Keratinocyte (primary cell): ENCODE measurements at regions not wholly inside any gene's neighbourhood (a gene's known extent, or its start where the extent isn't known, plus 50 kb on each side); places are given as distances from the start of the nearest gene placed in this dataset.

Experiments used
- DNase-seq: peaks from one replicate; pipeline ENCODE4 v3.0.0-alpha.2; 2011; ENCODE audit warnings: low read depth, missing footprints, low spot score
- FAIRE-seq: peaks from 2 replicates; lab custom pipeline; 2011; peaks lifted over from hg19 to GRCh38; lab: Jason Lieb, UNC
- H2AFZ ChIP-seq: 2 replicates; pipeline ENCODE4 v1.6.0; 2012; ENCODE audit warnings: low read length, control low read depth, inconsistent platforms; ENCODE audit not compliant: control insufficient read depth
- H3K27ac ChIP-seq: 2 replicates; pipeline ENCODE4 v1.5.1; 2011; ENCODE audit warnings: low read length; ENCODE audit not compliant: control insufficient read depth, insufficient read depth
- H3K27me3 ChIP-seq: 3 replicates; pipeline ENCODE4 v1.6.0; 2011; ENCODE audit warnings: low read length; ENCODE audit not compliant: control insufficient read depth, insufficient read depth; ENCODE audit errors: extremely low read depth
- H3K36me3 ChIP-seq, 2 experiments: 2 replicates in 1 of 2; 3 replicates in 1 of 2; pipeline ENCODE4 v1.5.1; 2011; ENCODE audit warnings: low read length in 2 of 2, mild to moderate bottlenecking in 1 of 2; ENCODE audit not compliant: control insufficient read depth in 2 of 2, insufficient read depth in 2 of 2; ENCODE audit errors: extremely low read depth in 1 of 2
- H3K4me1 ChIP-seq: 3 replicates; pipeline ENCODE4 v1.5.1; 2011; ENCODE audit warnings: low read length; ENCODE audit not compliant: control insufficient read depth, insufficient read depth; ENCODE audit errors: extremely low read depth
- H3K4me2 ChIP-seq: 3 replicates; pipeline ENCODE4 v1.6.0; 2011; ENCODE audit warnings: low read depth, low read length; ENCODE audit not compliant: control insufficient read depth, insufficient read depth; ENCODE audit errors: extremely low read depth
- H3K4me3 ChIP-seq, 3 experiments: fragments of 200-600 bp in 1 of 3; sonication (generic) in 1 of 3; 2 replicates in 2 of 3; 3 replicates in 1 of 3; pipeline ENCODE4 v1.5.1; 2011 to 2016; ENCODE audit warnings: low read length in 3 of 3, mild to moderate bottlenecking in 3 of 3, control low read depth in 2 of 3, inconsistent platforms in 1 of 3, low read depth in 1 of 3, mixed read lengths in 1 of 3, mixed run types in 1 of 3, moderate library complexity in 1 of 3; ENCODE audit not compliant: control insufficient read depth in 2 of 3, insufficient read depth in 2 of 3; ENCODE audit errors: extremely low read depth in 1 of 3
- H3K79me2 ChIP-seq: 2 replicates; pipeline ENCODE4 v1.6.0; 2012; ENCODE audit warnings: low read length; ENCODE audit not compliant: control insufficient read depth, insufficient read depth
- H3K9ac ChIP-seq: 3 replicates; pipeline ENCODE4 v1.6.0; 2011; ENCODE audit warnings: low read length; ENCODE audit not compliant: control insufficient read depth, insufficient read depth; ENCODE audit errors: extremely low read depth
- H3K9me1 ChIP-seq: 3 replicates; pipeline ENCODE4 v1.6.0; 2011; ENCODE audit warnings: low read length; ENCODE audit not compliant: control insufficient read depth, insufficient read depth; ENCODE audit errors: extremely low read depth
- H3K9me3 ChIP-seq: 2 replicates; pipeline ENCODE4 v1.5.1; 2012; ENCODE audit warnings: low read depth, low read length; ENCODE audit not compliant: control insufficient read depth
- H4K20me1 ChIP-seq: 3 replicates; pipeline ENCODE4 v1.6.0; 2011; ENCODE audit warnings: low read length; ENCODE audit not compliant: control insufficient read depth, insufficient read depth; ENCODE audit errors: extremely low read depth
- CTCF ChIP-seq, 3 experiments: IDR thresholded peaks in 1 of 3; conservative IDR thresholded peaks in 1 of 3; optimal IDR thresholded peaks in 1 of 3; 2 replicates in 2 of 3; 3 replicates in 1 of 3; pipeline versions ENCODE3 to v1.5.1; 2011; ENCODE audit warnings: low read length in 3 of 3, mild to moderate bottlenecking in 3 of 3, moderate library complexity in 2 of 3, control low read depth in 1 of 3, inconsistent platforms in 1 of 3; ENCODE audit not compliant: insufficient read depth in 2 of 3; ENCODE audit errors: extremely low read depth in 1 of 3
- EZH2 ChIP-seq: IDR thresholded peaks from one replicate; pipeline ENCODE4 v1.6.1; 2012; ENCODE audit warnings: inconsistent platforms, mild to moderate bottlenecking, low read length, moderate library complexity
- dilution Hi-C: fragments of 300-500 bp; cut with MboI; formaldehyde crosslinking; loops from one replicate; pipeline ENCODE4 v1.7.0; 2020; ENCODE audit warnings: low sequenced_read_pairs; ENCODE audit not compliant: extremely low pct_ligation_motif_present

DNA sequence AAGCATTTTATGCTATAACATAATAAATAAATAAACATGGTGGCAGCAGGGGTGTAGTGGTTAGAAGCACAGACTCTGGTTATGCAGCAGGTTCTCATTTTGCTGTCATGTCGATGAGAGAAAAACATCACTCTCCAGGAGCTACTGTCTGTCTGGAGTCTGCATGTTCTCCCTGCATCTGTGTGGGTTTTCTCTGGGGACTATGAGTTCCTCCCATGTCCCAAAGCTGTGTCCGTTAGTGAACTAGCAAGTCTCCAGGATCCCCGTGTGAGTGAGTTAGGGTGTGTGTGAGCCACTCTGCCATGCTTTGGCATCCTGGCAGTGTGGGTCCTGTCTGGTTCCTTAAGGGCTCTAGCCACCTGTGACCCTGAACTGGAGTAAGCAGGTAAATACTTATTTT lies 585.6 kb upstream of the AGA start:
- Histone ChIP-seq H3K9me3 (no peaks in the 10 kb centered on the region), H3K4me1 (no peaks in the 10 kb centered on the region), H3K4me2 (no peak overlapping the region), H3K9ac (no peak overlapping the region), H3K9me1 (no peaks in the 10 kb centered on the region), H3K79me2 (no peaks in the 10 kb centered on the region), H4K20me1 (no peaks in the 10 kb centered on the region), H2AFZ (no peak overlapping the region), H3K36me3 (no peaks in the 10 kb centered on the region), H3K4me3 (no peak overlapping the region), H3K27ac (no peak overlapping the region), H3K27me3 (no peaks in the 10 kb centered on the region)
- DNase-seq (no peak), FAIRE-seq (no peak)
- dilution Hi-C loops = no loop called here
- TF ChIP-seq EZH2 (no peak), CTCF (optimal IDR thresholded peaks at IDR 0.05 in 1 of 3, IDR thresholded peaks at IDR 0.05 in 1 of 3, conservative IDR thresholded peaks at IDR 0.05 in 1 of 3; ENCODE audit: extremely low read depth in 1 of 3, insufficient read depth in 2 of 3, low read length in 3 of 3) (no peak)

GRCh38 chr4:178028481-178028880 lies 586.2 kb upstream of the AGA start:
- dilution Hi-C loops = no loop called here
- no peak for FAIRE-seq
- H3K4me2 ChIP-seq = no peak overlapping the region

More at GRCh38 chr4:178028481-178028880, 586.2 kb upstream of the AGA start:
- Histone ChIP-seq H3K9me3 (no peaks in the 10 kb centered on the region), H3K9ac (no peak overlapping the region), H3K27ac (no peak overlapping the region), H4K20me1 (no peaks in the 10 kb centered on the region), H3K79me2 (no peaks in the 10 kb centered on the region), H3K4me3 (no peak overlapping the region), H3K4me1 (no peaks in the 10 kb centered on the region), H3K27me3 (no peaks in the 10 kb centered on the region), H2AFZ (no peak overlapping the region), H3K36me3 (no peaks in the 10 kb centered on the region), H3K9me1 (no peaks in the 10 kb centered on the region)
- no peak for DNase-seq
- TF ChIP-seq CTCF (optimal IDR thresholded peaks at IDR 0.05 in 1 of 3, IDR thresholded peaks at IDR 0.05 in 1 of 3, conservative IDR thresholded peaks at IDR 0.05 in 1 of 3; ENCODE audit: extremely low read depth in 1 of 3, insufficient read depth in 2 of 3, low read length in 3 of 3) (no peak), EZH2 (no peak)
